ENCODE measurements at regions not wholly inside any gene's neighbourhood (a gene's known extent, or its start where the extent isn't known, plus 50 kb on each side); places are given as distances from the start of the nearest gene placed in this dataset.

DNA sequence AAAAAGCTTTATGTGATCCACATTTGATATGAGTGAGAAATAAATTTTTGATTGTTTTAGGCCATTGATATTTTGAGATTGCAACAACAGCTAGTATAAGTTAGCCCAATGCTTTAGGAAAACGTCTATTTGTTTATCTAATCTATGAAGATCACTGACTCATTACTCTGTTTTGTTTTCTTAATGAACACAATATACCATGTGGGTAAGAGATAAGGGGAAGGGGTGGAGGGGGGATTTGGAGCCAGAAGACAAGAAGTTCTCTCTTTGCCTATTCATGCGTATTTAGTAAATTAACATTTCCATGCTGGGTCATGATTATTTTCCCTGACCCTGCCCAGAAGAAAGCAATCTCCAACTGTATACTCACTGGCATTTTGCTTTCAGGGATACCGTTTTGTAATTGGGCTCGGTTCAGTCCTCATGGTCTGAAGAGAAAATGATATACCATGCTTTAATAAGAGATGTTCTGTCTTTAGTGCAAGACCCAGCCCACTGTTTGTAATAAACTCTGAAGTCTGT is 359.5 kb upstream of the NPSR1 start:
- no peak for TF ChIP-seq CTCF (IDR thresholded peaks at IDR 0.05; ENCODE audit: low read depth, low read length)

DNA sequence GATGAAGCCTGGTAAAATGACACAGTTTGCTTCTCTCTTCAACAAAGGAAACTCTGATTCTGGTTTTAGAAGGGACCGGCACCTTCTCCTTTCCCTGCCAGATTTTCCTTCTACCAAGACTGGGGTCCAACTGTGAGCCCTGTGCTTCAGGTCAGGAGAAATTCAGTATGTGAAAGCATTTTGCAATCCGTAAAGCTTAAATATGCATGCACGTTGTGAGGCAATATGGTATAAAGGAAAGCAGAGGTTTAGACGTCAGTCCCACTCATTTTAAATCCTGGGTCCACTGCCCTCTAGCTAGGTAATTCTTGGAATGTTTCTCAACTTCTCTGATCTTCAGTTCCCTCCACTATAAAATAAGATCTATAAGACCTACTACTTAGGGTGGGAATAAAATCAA is 359.0 kb upstream of the NPSR1 start:
- no peak for TF ChIP-seq CTCF (IDR thresholded peaks at IDR 0.05; ENCODE audit: low read depth, low read length)
- no peak overlapping the region for H3K4me3 ChIP-seq (ENCODE audit: low read depth, low read length)

More for the DNA sequence above, 359.5 kb upstream of the NPSR1 start:
- no peak overlapping the region for H3K4me3 ChIP-seq (ENCODE audit: low read depth, low read length)

GRCh38 chr7:34307540-34307939 is 350.5 kb upstream of the NPSR1 start:
- H3K4me3 ChIP-seq (ENCODE audit: low read depth, low read length), result no peak overlapping the region
- no peak for TF ChIP-seq CTCF (IDR thresholded peaks at IDR 0.05; ENCODE audit: low read depth, low read length)

DNA sequence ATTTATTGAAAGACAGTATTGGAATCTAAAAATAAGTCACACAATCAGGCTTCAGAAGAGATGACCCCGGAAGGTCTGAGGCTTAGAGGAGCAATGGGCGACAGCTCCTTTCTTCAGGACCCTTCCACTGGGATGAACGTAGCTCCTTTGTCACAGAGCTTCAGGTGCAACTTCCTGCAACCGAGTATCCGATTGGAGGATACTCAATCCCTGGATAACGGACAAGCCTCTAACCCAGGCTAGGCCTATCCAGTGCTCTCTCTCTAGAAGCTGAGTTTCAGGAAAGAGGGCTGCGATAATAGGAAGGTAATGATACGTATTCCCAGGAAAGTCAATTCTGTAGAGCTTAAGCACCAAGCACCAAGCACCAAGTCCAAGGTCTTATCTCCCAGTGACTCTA is 349.4 kb upstream of the NPSR1 start:
- no peak for TF ChIP-seq CTCF (IDR thresholded peaks at IDR 0.05; ENCODE audit: low read depth, low read length)

GRCh38 chr7:34309116-34309515 is 348.9 kb upstream of the NPSR1 start:
- TF ChIP-seq CTCF (IDR thresholded peaks at IDR 0.05; ENCODE audit: low read depth, low read length), result no peak
- H3K4me3 ChIP-seq (ENCODE audit: low read depth, low read length), result no peak overlapping the region

More for the DNA sequence above, 349.4 kb upstream of the NPSR1 start:
- H3K4me3 ChIP-seq (ENCODE audit: low read depth, low read length), result no peak overlapping the region

DNA sequence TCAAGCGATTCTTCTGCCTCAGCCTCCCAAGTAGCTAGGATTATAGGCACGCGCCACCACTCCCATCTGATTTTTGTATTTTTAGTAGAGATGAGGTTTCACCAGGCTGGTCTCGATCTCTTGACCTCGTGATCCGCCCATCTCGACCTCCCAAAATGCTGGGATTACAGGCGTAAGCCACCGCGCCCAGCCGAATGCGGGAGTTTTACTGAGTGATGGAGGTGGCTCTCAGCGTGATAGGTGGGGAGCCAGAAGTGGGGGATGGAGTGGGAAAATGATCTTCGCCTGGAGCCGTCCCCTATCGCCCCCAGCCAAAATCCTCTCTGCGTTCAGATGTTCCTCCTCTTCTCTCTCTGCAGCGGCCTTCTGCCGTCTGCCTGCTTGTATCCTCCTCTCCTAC is 348.4 kb upstream of the NPSR1 start:
- no peak for TF ChIP-seq CTCF (IDR thresholded peaks at IDR 0.05; ENCODE audit: low read depth, low read length)
- no peak overlapping the region for H3K4me3 ChIP-seq (ENCODE audit: low read depth, low read length)

GRCh38 chr7:34311591-34311990 is 346.4 kb upstream of the NPSR1 start:
- H3K4me3 ChIP-seq (ENCODE audit: low read depth, low read length), result no peak overlapping the region
- TF ChIP-seq CTCF (IDR thresholded peaks at IDR 0.05; ENCODE audit: low read depth, low read length), result no peak

Data from WI38 (cell line).